Choroid plexus epithelial cell (primary cell): ENCODE measurements at regions not wholly inside any gene's neighbourhood (a gene's known extent, or its start where the extent isn't known, plus 50 kb on each side); places are given as distances from the start of the nearest gene placed in this dataset.
A peak's percentile ranks its signal among the peaks of the same experiment; 100 is the strongest.

Experiments
- DNase-seq: peaks from one replicate; pipeline ENCODE4 v3.0.0-alpha.2; 2010; ENCODE audit warnings: low read depth
- H3K4me3 ChIP-seq: 2 replicates; pipeline ENCODE4 v1.5.1; 2011; ENCODE audit warnings: low read depth, mild to moderate bottlenecking, control low read depth, low read length, moderate library complexity
- TF ChIP-seq, protein P1 (sequence below): conservative IDR thresholded peaks from 2 replicates; pipeline ENCODE4 v1.5.1; 2011; ENCODE audit warnings: low read depth, mild to moderate bottlenecking, control low read depth, inconsistent platforms, low read length, moderate library complexity

DNA sequence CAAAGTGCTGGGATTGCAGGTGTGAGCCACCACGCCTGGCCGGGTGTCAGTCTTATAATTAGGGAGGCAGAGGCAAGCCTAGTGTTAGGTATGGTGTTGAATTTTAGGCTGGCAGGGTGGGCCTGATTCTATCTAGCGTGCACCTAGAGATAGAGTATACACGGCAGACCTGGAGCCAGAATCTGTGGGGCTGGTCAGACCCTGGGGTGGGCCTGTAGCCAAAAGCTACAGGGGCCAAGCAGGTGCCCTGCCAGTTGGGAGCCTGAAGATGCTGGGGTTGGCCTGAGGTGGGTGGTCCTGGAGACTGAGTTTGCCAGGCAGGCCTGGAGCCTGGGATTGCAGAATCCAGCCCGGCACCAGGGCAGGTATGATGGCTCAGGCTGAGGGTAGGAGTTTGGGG, 1580.3 kb downstream of the ARAP2 start:
- no peak overlapping the region for H3K4me3 ChIP-seq
- TF ChIP-seq, protein P1, sequence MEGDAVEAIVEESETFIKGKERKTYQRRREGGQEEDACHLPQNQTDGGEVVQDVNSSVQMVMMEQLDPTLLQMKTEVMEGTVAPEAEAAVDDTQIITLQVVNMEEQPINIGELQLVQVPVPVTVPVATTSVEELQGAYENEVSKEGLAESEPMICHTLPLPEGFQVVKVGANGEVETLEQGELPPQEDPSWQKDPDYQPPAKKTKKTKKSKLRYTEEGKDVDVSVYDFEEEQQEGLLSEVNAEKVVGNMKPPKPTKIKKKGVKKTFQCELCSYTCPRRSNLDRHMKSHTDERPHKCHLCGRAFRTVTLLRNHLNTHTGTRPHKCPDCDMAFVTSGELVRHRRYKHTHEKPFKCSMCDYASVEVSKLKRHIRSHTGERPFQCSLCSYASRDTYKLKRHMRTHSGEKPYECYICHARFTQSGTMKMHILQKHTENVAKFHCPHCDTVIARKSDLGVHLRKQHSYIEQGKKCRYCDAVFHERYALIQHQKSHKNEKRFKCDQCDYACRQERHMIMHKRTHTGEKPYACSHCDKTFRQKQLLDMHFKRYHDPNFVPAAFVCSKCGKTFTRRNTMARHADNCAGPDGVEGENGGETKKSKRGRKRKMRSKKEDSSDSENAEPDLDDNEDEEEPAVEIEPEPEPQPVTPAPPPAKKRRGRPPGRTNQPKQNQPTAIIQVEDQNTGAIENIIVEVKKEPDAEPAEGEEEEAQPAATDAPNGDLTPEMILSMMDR, result no peak
- no peak for DNase-seq

DNA sequence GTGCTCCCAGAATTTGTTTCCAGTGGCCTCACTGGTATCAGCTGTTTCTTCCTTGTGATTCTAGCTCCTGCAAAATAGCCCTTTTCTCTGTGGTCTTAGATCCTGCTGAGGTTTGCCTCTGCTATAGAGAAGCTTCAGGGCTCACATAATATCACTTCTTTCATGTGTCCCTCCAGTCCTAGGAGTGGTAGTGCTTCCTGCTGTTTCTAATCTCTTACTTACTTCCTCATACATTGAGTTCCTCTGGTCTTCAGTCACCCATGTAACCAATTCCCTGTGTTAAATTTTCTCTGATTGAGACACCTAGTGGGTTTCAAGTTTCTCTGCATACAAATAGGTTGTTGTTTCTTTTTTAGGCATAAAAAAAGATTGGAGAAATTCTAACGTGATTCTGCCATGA, 1567.9 kb downstream of the ARAP2 start:
- peak; percentile 21 for DNase-seq
- TF ChIP-seq, protein P1, result no peak
- H3K4me3 ChIP-seq, result no peak overlapping the region

DNA sequence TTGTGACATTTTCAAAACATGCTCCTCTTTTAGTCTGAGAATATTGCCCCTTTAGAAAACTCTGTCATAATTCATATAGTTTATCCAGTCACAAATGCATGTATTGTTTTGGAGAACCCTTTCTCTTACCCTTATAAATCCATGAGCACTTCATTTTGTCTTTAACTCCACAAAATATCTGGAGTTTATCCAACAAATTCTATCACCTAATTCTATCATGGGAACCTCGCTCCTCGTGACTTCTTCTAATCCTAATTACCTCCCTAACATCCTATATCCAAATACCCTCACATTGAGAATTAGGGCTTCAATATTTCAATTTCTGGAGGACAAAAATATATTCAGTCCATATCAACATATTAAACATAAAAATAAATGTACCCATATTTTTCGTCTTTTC, 1565.9 kb downstream of the ARAP2 start:
- no peak overlapping the region for H3K4me3 ChIP-seq
- DNase-seq, result no peak
- TF ChIP-seq, protein P1, result no peak

DNA sequence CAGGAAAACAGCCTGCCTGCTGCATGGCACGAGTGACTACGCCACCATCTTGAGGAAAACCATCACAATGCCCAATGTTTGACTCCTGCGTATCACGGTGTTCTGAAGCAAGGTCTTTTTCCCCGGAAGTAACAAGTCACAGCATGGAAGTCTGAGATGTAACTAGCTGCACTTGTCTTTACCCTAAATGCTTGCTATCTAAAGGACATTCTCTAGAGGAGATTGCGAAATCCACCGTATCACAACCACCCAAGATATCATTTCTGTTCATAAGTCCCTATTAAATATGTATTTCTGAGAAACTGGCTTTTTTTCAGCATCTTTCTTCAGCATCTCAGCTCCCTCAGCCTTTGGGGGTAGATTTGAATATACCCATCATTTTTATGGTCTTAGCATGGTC, 1565.1 kb downstream of the ARAP2 start:
- DNase-seq, result no peak
- no peak overlapping the region for H3K4me3 ChIP-seq
- TF ChIP-seq, protein P1, result no peak

DNA sequence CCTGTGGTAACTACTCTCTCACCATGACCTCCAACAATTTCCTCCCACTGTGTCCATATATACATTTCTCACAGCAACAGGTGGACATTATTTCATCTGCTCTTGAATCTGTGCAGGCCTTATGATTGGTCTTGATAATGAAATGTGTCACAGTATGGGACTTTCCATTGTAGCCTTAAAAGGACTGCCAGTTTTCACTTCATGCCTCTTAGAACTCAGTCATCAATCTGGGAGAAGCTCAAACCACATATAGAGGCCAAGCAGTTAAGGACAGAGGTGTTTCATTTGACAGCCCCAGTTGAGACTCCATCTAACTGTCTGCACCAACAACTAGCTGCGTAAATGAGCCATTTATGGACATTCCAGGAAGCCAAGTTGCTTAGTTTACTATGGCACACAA, 1534.8 kb downstream of the ARAP2 start:
- H3K4me3 ChIP-seq, result no peak overlapping the region
- TF ChIP-seq, protein P1, result no peak
- DNase-seq, result no peak

DNA sequence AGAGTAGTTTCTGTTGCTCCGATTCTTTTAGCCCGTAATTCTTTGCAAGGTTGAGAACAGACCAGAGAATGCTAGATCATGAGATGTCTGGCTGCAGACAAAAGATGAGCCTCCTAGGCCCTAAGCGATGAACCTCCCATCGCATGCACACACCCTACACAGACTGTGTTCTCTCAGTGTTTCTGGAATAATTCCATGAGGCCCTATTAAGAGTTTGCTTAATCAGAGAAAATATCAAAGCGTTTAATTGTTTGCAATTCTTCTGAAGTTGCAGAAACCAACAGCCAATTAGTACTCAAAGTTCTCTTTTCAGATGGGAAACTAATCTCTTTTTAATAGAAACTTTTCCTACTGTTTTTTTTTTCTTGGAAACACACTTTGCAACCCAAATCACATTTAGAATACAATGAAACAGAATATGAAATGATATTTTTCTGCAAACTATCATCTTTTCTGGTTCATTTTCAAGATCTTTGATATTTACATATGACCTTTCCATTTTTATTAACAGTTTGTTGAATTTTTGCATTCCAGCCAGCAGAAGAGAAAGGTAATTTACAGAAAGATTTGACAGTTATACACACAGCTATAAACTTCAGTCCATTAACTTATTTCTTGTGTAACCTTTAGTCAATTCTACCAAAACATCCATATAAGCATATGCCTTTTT, 1525.6 kb downstream of the ARAP2 start:
- TF ChIP-seq, protein P1, result no peak
- no peak for DNase-seq
- no peak overlapping the region for H3K4me3 ChIP-seq

DNA sequence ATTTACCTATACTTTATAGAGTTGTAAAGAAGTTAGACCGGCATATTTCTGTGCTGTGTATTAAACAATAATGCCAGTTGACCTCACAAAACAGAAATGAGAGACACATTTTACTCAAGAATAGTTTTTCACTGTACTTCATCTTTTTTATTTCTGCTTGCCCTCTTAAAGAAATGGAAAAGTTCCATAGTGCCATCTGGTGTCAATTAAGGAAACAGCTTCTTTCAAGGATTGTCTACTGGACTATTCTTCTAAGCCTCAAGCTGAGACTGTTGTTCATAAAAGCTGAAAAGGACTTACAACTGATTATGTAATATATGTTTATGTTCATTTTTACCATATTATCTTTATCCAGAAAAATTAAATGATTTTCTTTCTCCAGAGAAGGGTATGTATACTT, 1523.7 kb downstream of the ARAP2 start:
- no peak overlapping the region for H3K4me3 ChIP-seq
- TF ChIP-seq, protein P1, result peak; percentile 62
- DNase-seq, result peak; percentile 71
